ENCODE measurements at regions not wholly inside any gene's neighbourhood (a gene's known extent, or its start where the extent isn't known, plus 50 kb on each side); places are given as distances from the start of the nearest gene placed in this dataset.

- DNase-seq: no peak
- in situ Hi-C loops (cut with HindIII; ENCODE audit: low pct_ligation_motif_present, low pct_unique_long_range_greater_than_20kb, low sequenced_read_pairs): no loop called here
Observed at GRCh38 chr20:24353135-24353690, 116.2 kb upstream of the SYNDIG1 start.

GRCh38 chr20:24350923-24351368 is 118.5 kb upstream of the SYNDIG1 start:
- no peak for DNase-seq
- in situ Hi-C loops (cut with HindIII; ENCODE audit: low pct_ligation_motif_present, low pct_unique_long_range_greater_than_20kb, low sequenced_read_pairs): no loop called here

GRCh38 chr20:24341781-24342180 is 127.6 kb upstream of the SYNDIG1 start:
- no peak for DNase-seq
- in situ Hi-C loops (cut with HindIII; ENCODE audit: low pct_ligation_motif_present, low pct_unique_long_range_greater_than_20kb, low sequenced_read_pairs): no loop called here

GRCh38 chr20:24340933-24341332 is 128.5 kb upstream of the SYNDIG1 start:
- in situ Hi-C loops (cut with HindIII; ENCODE audit: low pct_ligation_motif_present, low pct_unique_long_range_greater_than_20kb, low sequenced_read_pairs): no loop called here
- no peak for DNase-seq

GRCh38 chr20:24339210-24339641 is 130.2 kb upstream of the SYNDIG1 start:
- no peak for DNase-seq
- in situ Hi-C loops (cut with HindIII; ENCODE audit: low pct_ligation_motif_present, low pct_unique_long_range_greater_than_20kb, low sequenced_read_pairs): no loop called here

- no peak for DNase-seq
- in situ Hi-C loops (cut with HindIII; ENCODE audit: low pct_ligation_motif_present, low pct_unique_long_range_greater_than_20kb, low sequenced_read_pairs): no loop called here
Observed at GRCh38 chr20:24337551-24337950, 131.9 kb upstream of the SYNDIG1 start.

GRCh38 chr20:24337069-24337468 is 132.4 kb upstream of the SYNDIG1 start:
- no peak for DNase-seq
- in situ Hi-C loops (cut with HindIII; ENCODE audit: low pct_ligation_motif_present, low pct_unique_long_range_greater_than_20kb, low sequenced_read_pairs): no loop called here

- in situ Hi-C loops (cut with HindIII; ENCODE audit: low pct_ligation_motif_present, low pct_unique_long_range_greater_than_20kb, low sequenced_read_pairs): no loop called here
- no peak for DNase-seq
Observed at GRCh38 chr20:24334830-24335229, 134.6 kb upstream of the SYNDIG1 start.

- no peak for DNase-seq
- in situ Hi-C loops (cut with HindIII; ENCODE audit: low pct_ligation_motif_present, low pct_unique_long_range_greater_than_20kb, low sequenced_read_pairs): no loop called here
Observed at GRCh38 chr20:24332956-24333355, 136.5 kb upstream of the SYNDIG1 start.

- DNase-seq: no peak
- in situ Hi-C loops (cut with HindIII; ENCODE audit: low pct_ligation_motif_present, low pct_unique_long_range_greater_than_20kb, low sequenced_read_pairs): no loop called here
Observed at GRCh38 chr20:24331939-24332338, 137.5 kb upstream of the SYNDIG1 start.

GRCh38 chr20:24328901-24329300 is 140.5 kb upstream of the SYNDIG1 start:
- in situ Hi-C loops (cut with HindIII; ENCODE audit: low pct_ligation_motif_present, low pct_unique_long_range_greater_than_20kb, low sequenced_read_pairs): no loop called here
- no peak for DNase-seq

GRCh38 chr20:24321973-24322372 is 147.5 kb upstream of the SYNDIG1 start:
- in situ Hi-C loops (cut with HindIII; ENCODE audit: low pct_ligation_motif_present, low pct_unique_long_range_greater_than_20kb, low sequenced_read_pairs): no loop called here
- no peak for DNase-seq

- DNase-seq: no peak
Observed at GRCh38 chr20:24318569-24319352, 150.7 kb upstream of the SYNDIG1 start.

GRCh38 chr20:24317224-24317623 is 152.2 kb upstream of the SYNDIG1 start:
- in situ Hi-C loops (cut with HindIII; ENCODE audit: low pct_ligation_motif_present, low pct_unique_long_range_greater_than_20kb, low sequenced_read_pairs): no loop called here
- DNase-seq: no peak

More at GRCh38 chr20:24318569-24319352, 150.7 kb upstream of the SYNDIG1 start:
- in situ Hi-C loops (cut with HindIII; ENCODE audit: low pct_ligation_motif_present, low pct_unique_long_range_greater_than_20kb, low sequenced_read_pairs): no loop called here

GRCh38 chr20:24316731-24317130 is 152.7 kb upstream of the SYNDIG1 start:
- in situ Hi-C loops (cut with HindIII; ENCODE audit: low pct_ligation_motif_present, low pct_unique_long_range_greater_than_20kb, low sequenced_read_pairs): no loop called here

GRCh38 chr20:24314053-24314452 is 155.4 kb upstream of the SYNDIG1 start:
- no peak for DNase-seq

More at GRCh38 chr20:24316731-24317130, 152.7 kb upstream of the SYNDIG1 start:
- DNase-seq: no peak

GRCh38 chr20:24309596-24309995 is 159.8 kb upstream of the SYNDIG1 start:
- in situ Hi-C loops (cut with HindIII; ENCODE audit: low pct_ligation_motif_present, low pct_unique_long_range_greater_than_20kb, low sequenced_read_pairs): no loop called here

More at GRCh38 chr20:24314053-24314452, 155.4 kb upstream of the SYNDIG1 start:
- in situ Hi-C loops (cut with HindIII; ENCODE audit: low pct_ligation_motif_present, low pct_unique_long_range_greater_than_20kb, low sequenced_read_pairs): no loop called here

GRCh38 chr20:24305371-24305770 is 164.1 kb upstream of the SYNDIG1 start:
- DNase-seq: no peak
- in situ Hi-C loops (cut with HindIII; ENCODE audit: low pct_ligation_motif_present, low pct_unique_long_range_greater_than_20kb, low sequenced_read_pairs): no loop called here

More at GRCh38 chr20:24309596-24309995, 159.8 kb upstream of the SYNDIG1 start:
- DNase-seq: no peak

GRCh38 chr20:24304291-24304690 is 165.1 kb upstream of the SYNDIG1 start:
- no peak for DNase-seq
- in situ Hi-C loops (cut with HindIII; ENCODE audit: low pct_ligation_motif_present, low pct_unique_long_range_greater_than_20kb, low sequenced_read_pairs): no loop called here
